H9 (cell line): ENCODE measurements at regions not wholly inside any gene's neighbourhood (a gene's known extent, or its start where the extent isn't known, plus 50 kb on each side); places are given as distances from the start of the nearest gene placed in this dataset.

ENCODE experiments used
- DNase-seq: peaks from one replicate; pipeline ENCODE4 v3.0.0-alpha.2; 2017
- H2AFZ ChIP-seq: one replicate; pipeline ENCODE4 v1.6.1; 2013; ENCODE audit warnings: mild to moderate bottlenecking, low read length, control low read depth, moderate library complexity
- H2AK5ac ChIP-seq: 2 replicates; pipeline ENCODE4 v1.6.1; 2013; ENCODE audit warnings: low read length, control low read depth, mixed read lengths; ENCODE audit not compliant: insufficient read length
- H2BK120ac ChIP-seq: one replicate; pipeline ENCODE4 v1.6.1; 2013; ENCODE audit warnings: low read depth, mild to moderate bottlenecking, low read length, control low read depth, inconsistent platforms; ENCODE audit not compliant: poor library complexity, severe bottlenecking
- H2BK12ac ChIP-seq: 2 replicates; pipeline ENCODE4 v1.6.1; 2013; ENCODE audit warnings: low read length, control low read depth, mixed read lengths, low read depth; ENCODE audit not compliant: insufficient read length
- H2BK15ac ChIP-seq: 2 replicates; pipeline ENCODE4 v1.6.1; 2013; ENCODE audit warnings: low read depth, low read length, control low read depth
- H2BK20ac ChIP-seq: one replicate; pipeline ENCODE4 v1.6.1; 2013; ENCODE audit warnings: low read depth, mild to moderate bottlenecking, low read length, control low read depth, inconsistent platforms; ENCODE audit not compliant: poor library complexity, severe bottlenecking
- H2BK5ac ChIP-seq: 2 replicates; pipeline ENCODE4 v1.6.1; 2013; ENCODE audit warnings: low read length, control low read depth, mixed read lengths; ENCODE audit not compliant: insufficient read length
- H3K14ac ChIP-seq: 2 replicates; pipeline ENCODE4 v1.6.1; 2013; ENCODE audit warnings: low read length, control low read depth; ENCODE audit not compliant: insufficient read depth
- H3K18ac ChIP-seq: 2 replicates; pipeline ENCODE4 v1.6.1; 2013; ENCODE audit warnings: low read depth, mild to moderate bottlenecking, mixed read lengths, low read length, control low read depth; ENCODE audit not compliant: insufficient read length
- H3K23ac ChIP-seq: 2 replicates; pipeline ENCODE4 v1.6.1; 2013; ENCODE audit warnings: low read length, control low read depth, mixed read lengths, low read depth; ENCODE audit not compliant: insufficient read length
- H3K23me2 ChIP-seq: 2 replicates; pipeline ENCODE4 v1.6.1; 2013; ENCODE audit warnings: low read depth, mild to moderate bottlenecking, mixed read lengths, low read length, control low read depth; ENCODE audit not compliant: insufficient read length, poor library complexity, severe bottlenecking
- H3K27ac ChIP-seq: 2 replicates; pipeline ENCODE4 v1.5.1; 2013; ENCODE audit warnings: low read length, control low read depth, mixed read lengths, low read depth; ENCODE audit not compliant: insufficient read length
- H3K27me3 ChIP-seq: 2 replicates; pipeline ENCODE4 v1.6.1; 2013; ENCODE audit warnings: low read length, control low read depth, inconsistent platforms; ENCODE audit not compliant: insufficient read depth
- H3K4ac ChIP-seq: 2 replicates; pipeline ENCODE4 v1.6.1; 2013; ENCODE audit warnings: low read depth, mild to moderate bottlenecking, control low read depth, inconsistent platforms, low read length, moderate library complexity
- H3K4me1 ChIP-seq: 2 replicates; pipeline ENCODE4 v1.6.1; 2013; ENCODE audit warnings: low read length, control low read depth, inconsistent platforms; ENCODE audit not compliant: insufficient read depth
- H3K4me2 ChIP-seq: 2 replicates; pipeline ENCODE4 v1.6.1; 2013; ENCODE audit warnings: low read length, control low read depth, mixed read lengths; ENCODE audit not compliant: insufficient read length, insufficient read depth
- H3K56ac ChIP-seq: 2 replicates; pipeline ENCODE4 v1.6.1; 2013; ENCODE audit warnings: low read depth, mild to moderate bottlenecking, mixed read lengths, low read length, control low read depth; ENCODE audit not compliant: insufficient read length
- H3K79me1 ChIP-seq: 2 replicates; pipeline ENCODE4 v1.6.1; 2013; ENCODE audit warnings: low read depth, mild to moderate bottlenecking, moderate library complexity, low read length, control low read depth, inconsistent platforms; ENCODE audit not compliant: insufficient read depth, poor library complexity, severe bottlenecking
- H3K79me2 ChIP-seq: 2 replicates; pipeline ENCODE4 v1.6.1; 2013; ENCODE audit warnings: low read length, control low read depth, inconsistent platforms; ENCODE audit not compliant: insufficient read depth
- H3K9ac ChIP-seq: 2 replicates; pipeline ENCODE4 v1.6.1; 2013; ENCODE audit warnings: low read length, control low read depth, mixed read lengths; ENCODE audit not compliant: insufficient read length; ENCODE audit errors: extremely low read depth
- H3K9me3 ChIP-seq: one replicate; pipeline ENCODE4 v1.6.1; 2013; ENCODE audit warnings: low read depth, low read length, inconsistent platforms; ENCODE audit not compliant: control insufficient read depth
- H3T11ph ChIP-seq: one replicate; pipeline ENCODE4 v1.6.1; 2013; ENCODE audit warnings: mild to moderate bottlenecking, low read length, control low read depth, inconsistent platforms
- H4K20me1 ChIP-seq: one replicate; pipeline ENCODE4 v1.6.1; 2013; ENCODE audit not compliant: control insufficient read depth, insufficient read length, insufficient read depth
- H4K5ac ChIP-seq: 2 replicates; pipeline ENCODE4 v1.6.1; 2013; ENCODE audit warnings: low read depth, mild to moderate bottlenecking, mixed read lengths, low read length, control low read depth; ENCODE audit not compliant: insufficient read length
- H4K8ac ChIP-seq: replicated peaks from 2 replicates; pipeline ENCODE4 v1.6.1; 2013; ENCODE audit warnings: low read length, control low read depth, mixed read lengths, low read depth; ENCODE audit not compliant: insufficient read length
- H4K91ac ChIP-seq: 2 replicates; pipeline ENCODE4 v1.6.1; 2013; ENCODE audit warnings: low read depth, mild to moderate bottlenecking, moderate library complexity, mixed read lengths, low read length, control low read depth; ENCODE audit not compliant: insufficient read length
- H3K27ac Mint-ChIP-seq, 3 experiments: 2 replicates in 2 of 3; 3 replicates in 1 of 3; pipeline ENCODE4 v1.8.0; 2020 to 2021; ENCODE audit warnings: mixed read lengths in 3 of 3, mild to moderate bottlenecking in 1 of 3, moderate library complexity in 1 of 3
- H3K27me3 Mint-ChIP-seq: 2 replicates; pipeline ENCODE4 v1.8.0; 2021; ENCODE audit warnings: low read depth, mild to moderate bottlenecking, moderate library complexity, mixed read lengths
- H3K36me3 Mint-ChIP-seq, 3 experiments: 2 replicates in 2 of 3; 3 replicates in 1 of 3; pipeline ENCODE4 v1.8.0; 2020 to 2021; ENCODE audit warnings: low read depth in 3 of 3, mixed read lengths in 3 of 3; ENCODE audit not compliant: insufficient read depth in 1 of 3
- H3K4me1 Mint-ChIP-seq, 2 experiments: 2 replicates each; pipeline ENCODE4 v1.8.0; 2020; ENCODE audit warnings: mixed read lengths in 2 of 2
- H3K4me3 Mint-ChIP-seq, 2 experiments: 2 replicates in 1 of 2; 3 replicates in 1 of 2; pipeline ENCODE4 v1.8.0; 2020 to 2021; ENCODE audit warnings: mild to moderate bottlenecking in 2 of 2, mixed read lengths in 2 of 2, moderate library complexity in 1 of 2
- H3K9me3 Mint-ChIP-seq, 2 experiments: 2 replicates in 1 of 2; 3 replicates in 1 of 2; pipeline ENCODE4 v1.8.0; 2020; ENCODE audit warnings: mild to moderate bottlenecking in 2 of 2, mixed read lengths in 2 of 2, moderate library complexity in 1 of 2
- CTCF ChIP-seq: fragments of 200-600 bp; sonication (generic); conservative IDR thresholded peaks from 3 replicates; pipeline ENCODE4 v1.8.0; 2021; ENCODE audit warnings: antibody characterized with exemption, mild to moderate bottlenecking
- WGBS: extraction: QIAGEN DNeasy Blood & Tissue Kit; methylation state at CpG from one replicate; pipeline ENCODE4 v1.1.7; 2013; ENCODE audit warnings: missing lambda C conversion rate, low lambda C conversion rate, mixed read lengths; ENCODE audit not compliant: insufficient read length; ENCODE audit errors: extremely low coverage; 5-methylcytosine and 5-hydroxymethylcytosine counted together

GRCh38 chr10:29210266-29210868 is 78.5 kb upstream of the LYZL1 start:
- Histone ChIP-seq H3K14ac (no peak overlapping the region), H3K9ac (no peak overlapping the region), H3K27ac (no peak overlapping the region), H4K20me1 (no peaks in the 10 kb centered on the region), H2BK15ac (no peak overlapping the region), H2BK20ac (no peak overlapping the region), H4K5ac (no peak overlapping the region), H4K8ac (no peak overlapping the region), H3T11ph (no peak overlapping the region), H3K27me3 (no peaks in the 10 kb centered on the region), H3K79me1 (no peaks in the 10 kb centered on the region), H2BK120ac (no peak overlapping the region), H4K91ac (no peak overlapping the region), H3K4me2 (no peak overlapping the region), H2BK5ac (no peak overlapping the region), H3K23me2 (no peaks in the 10 kb centered on the region), H3K79me2 (no peaks in the 10 kb centered on the region), H3K23ac (no peak overlapping the region), H3K56ac (no peak overlapping the region), H2AFZ (no peak overlapping the region), H2AK5ac (no peak overlapping the region), H3K18ac (no peak overlapping the region), H3K4ac (no peak overlapping the region), H3K4me1 (no peaks in the 10 kb centered on the region), H3K9me3 (no peaks in the 10 kb centered on the region), H2BK12ac (no peak overlapping the region)
- Mint-ChIP-seq H3K4me1 (peaks cover 10 to 14% of the 10 kb centered on the region in 2 experiments), H3K27me3 (peaks cover 3% of the 10 kb centered on the region), H3K27ac (no peak overlapping the region), H3K36me3 (peaks cover 2 to 11% (median 7%) of the 10 kb centered on the region in 3 experiments), H3K4me3 (no peak overlapping the region), H3K9me3 (peaks cover 5 to 8% of the 10 kb centered on the region in 2 experiments)
- TF ChIP-seq CTCF: no peak
- no CpG with 5 or more reads among the region's 2 CpGs for WGBS
- DNase-seq: no peak
